H9 (cell line): ENCODE measurements at regions not wholly inside any gene's neighbourhood (a gene's known extent, or its start where the extent isn't known, plus 50 kb on each side); places are given as distances from the start of the nearest gene placed in this dataset.

Source experiments
- DNase-seq: peaks from one replicate; pipeline ENCODE4 v3.0.0-alpha.2; 2017
- H2AFZ ChIP-seq: one replicate; pipeline ENCODE4 v1.6.1; 2013; ENCODE audit warnings: mild to moderate bottlenecking, low read length, control low read depth, moderate library complexity
- H2AK5ac ChIP-seq: 2 replicates; pipeline ENCODE4 v1.6.1; 2013; ENCODE audit warnings: low read length, control low read depth, mixed read lengths; ENCODE audit not compliant: insufficient read length
- H2BK120ac ChIP-seq: one replicate; pipeline ENCODE4 v1.6.1; 2013; ENCODE audit warnings: low read depth, mild to moderate bottlenecking, low read length, control low read depth, inconsistent platforms; ENCODE audit not compliant: poor library complexity, severe bottlenecking
- H2BK12ac ChIP-seq: 2 replicates; pipeline ENCODE4 v1.6.1; 2013; ENCODE audit warnings: low read length, control low read depth, mixed read lengths, low read depth; ENCODE audit not compliant: insufficient read length
- H2BK15ac ChIP-seq: 2 replicates; pipeline ENCODE4 v1.6.1; 2013; ENCODE audit warnings: low read depth, low read length, control low read depth
- H2BK20ac ChIP-seq: one replicate; pipeline ENCODE4 v1.6.1; 2013; ENCODE audit warnings: low read depth, mild to moderate bottlenecking, low read length, control low read depth, inconsistent platforms; ENCODE audit not compliant: poor library complexity, severe bottlenecking
- H2BK5ac ChIP-seq: 2 replicates; pipeline ENCODE4 v1.6.1; 2013; ENCODE audit warnings: low read length, control low read depth, mixed read lengths; ENCODE audit not compliant: insufficient read length
- H3K14ac ChIP-seq: 2 replicates; pipeline ENCODE4 v1.6.1; 2013; ENCODE audit warnings: low read length, control low read depth; ENCODE audit not compliant: insufficient read depth
- H3K18ac ChIP-seq: 2 replicates; pipeline ENCODE4 v1.6.1; 2013; ENCODE audit warnings: low read depth, mild to moderate bottlenecking, mixed read lengths, low read length, control low read depth; ENCODE audit not compliant: insufficient read length
- H3K23ac ChIP-seq: 2 replicates; pipeline ENCODE4 v1.6.1; 2013; ENCODE audit warnings: low read length, control low read depth, mixed read lengths, low read depth; ENCODE audit not compliant: insufficient read length
- H3K23me2 ChIP-seq: 2 replicates; pipeline ENCODE4 v1.6.1; 2013; ENCODE audit warnings: low read depth, mild to moderate bottlenecking, mixed read lengths, low read length, control low read depth; ENCODE audit not compliant: insufficient read length, poor library complexity, severe bottlenecking
- H3K27ac ChIP-seq: 2 replicates; pipeline ENCODE4 v1.5.1; 2013; ENCODE audit warnings: low read length, control low read depth, mixed read lengths, low read depth; ENCODE audit not compliant: insufficient read length
- H3K27me3 ChIP-seq: 2 replicates; pipeline ENCODE4 v1.6.1; 2013; ENCODE audit warnings: low read length, control low read depth, inconsistent platforms; ENCODE audit not compliant: insufficient read depth
- H3K4ac ChIP-seq: 2 replicates; pipeline ENCODE4 v1.6.1; 2013; ENCODE audit warnings: low read depth, mild to moderate bottlenecking, control low read depth, inconsistent platforms, low read length, moderate library complexity
- H3K4me1 ChIP-seq: 2 replicates; pipeline ENCODE4 v1.6.1; 2013; ENCODE audit warnings: low read length, control low read depth, inconsistent platforms; ENCODE audit not compliant: insufficient read depth
- H3K4me2 ChIP-seq: 2 replicates; pipeline ENCODE4 v1.6.1; 2013; ENCODE audit warnings: low read length, control low read depth, mixed read lengths; ENCODE audit not compliant: insufficient read length, insufficient read depth
- H3K56ac ChIP-seq: 2 replicates; pipeline ENCODE4 v1.6.1; 2013; ENCODE audit warnings: low read depth, mild to moderate bottlenecking, mixed read lengths, low read length, control low read depth; ENCODE audit not compliant: insufficient read length
- H3K79me1 ChIP-seq: 2 replicates; pipeline ENCODE4 v1.6.1; 2013; ENCODE audit warnings: low read depth, mild to moderate bottlenecking, moderate library complexity, low read length, control low read depth, inconsistent platforms; ENCODE audit not compliant: insufficient read depth, poor library complexity, severe bottlenecking
- H3K79me2 ChIP-seq: 2 replicates; pipeline ENCODE4 v1.6.1; 2013; ENCODE audit warnings: low read length, control low read depth, inconsistent platforms; ENCODE audit not compliant: insufficient read depth
- H3K9ac ChIP-seq: 2 replicates; pipeline ENCODE4 v1.6.1; 2013; ENCODE audit warnings: low read length, control low read depth, mixed read lengths; ENCODE audit not compliant: insufficient read length; ENCODE audit errors: extremely low read depth
- H3K9me3 ChIP-seq: one replicate; pipeline ENCODE4 v1.6.1; 2013; ENCODE audit warnings: low read depth, low read length, inconsistent platforms; ENCODE audit not compliant: control insufficient read depth
- H3T11ph ChIP-seq: one replicate; pipeline ENCODE4 v1.6.1; 2013; ENCODE audit warnings: mild to moderate bottlenecking, low read length, control low read depth, inconsistent platforms
- H4K20me1 ChIP-seq: one replicate; pipeline ENCODE4 v1.6.1; 2013; ENCODE audit not compliant: control insufficient read depth, insufficient read length, insufficient read depth
- H4K5ac ChIP-seq: 2 replicates; pipeline ENCODE4 v1.6.1; 2013; ENCODE audit warnings: low read depth, mild to moderate bottlenecking, mixed read lengths, low read length, control low read depth; ENCODE audit not compliant: insufficient read length
- H4K8ac ChIP-seq: replicated peaks from 2 replicates; pipeline ENCODE4 v1.6.1; 2013; ENCODE audit warnings: low read length, control low read depth, mixed read lengths, low read depth; ENCODE audit not compliant: insufficient read length
- H4K91ac ChIP-seq: 2 replicates; pipeline ENCODE4 v1.6.1; 2013; ENCODE audit warnings: low read depth, mild to moderate bottlenecking, moderate library complexity, mixed read lengths, low read length, control low read depth; ENCODE audit not compliant: insufficient read length
- H3K27ac Mint-ChIP-seq, 3 experiments: 2 replicates in 2 of 3; 3 replicates in 1 of 3; pipeline ENCODE4 v1.8.0; 2020 to 2021; ENCODE audit warnings: mixed read lengths in 3 of 3, mild to moderate bottlenecking in 1 of 3, moderate library complexity in 1 of 3
- H3K27me3 Mint-ChIP-seq: 2 replicates; pipeline ENCODE4 v1.8.0; 2021; ENCODE audit warnings: low read depth, mild to moderate bottlenecking, moderate library complexity, mixed read lengths
- H3K36me3 Mint-ChIP-seq, 3 experiments: 2 replicates in 2 of 3; 3 replicates in 1 of 3; pipeline ENCODE4 v1.8.0; 2020 to 2021; ENCODE audit warnings: low read depth in 3 of 3, mixed read lengths in 3 of 3; ENCODE audit not compliant: insufficient read depth in 1 of 3
- H3K4me1 Mint-ChIP-seq, 2 experiments: 2 replicates each; pipeline ENCODE4 v1.8.0; 2020; ENCODE audit warnings: mixed read lengths in 2 of 2
- H3K4me3 Mint-ChIP-seq, 2 experiments: 2 replicates in 1 of 2; 3 replicates in 1 of 2; pipeline ENCODE4 v1.8.0; 2020 to 2021; ENCODE audit warnings: mild to moderate bottlenecking in 2 of 2, mixed read lengths in 2 of 2, moderate library complexity in 1 of 2
- H3K9me3 Mint-ChIP-seq, 2 experiments: 2 replicates in 1 of 2; 3 replicates in 1 of 2; pipeline ENCODE4 v1.8.0; 2020; ENCODE audit warnings: mild to moderate bottlenecking in 2 of 2, mixed read lengths in 2 of 2, moderate library complexity in 1 of 2
- WGBS: extraction: QIAGEN DNeasy Blood & Tissue Kit; methylation state at CpG from one replicate; pipeline ENCODE4 v1.1.7; 2013; ENCODE audit warnings: missing lambda C conversion rate, low lambda C conversion rate, mixed read lengths; ENCODE audit not compliant: insufficient read length; ENCODE audit errors: extremely low coverage; 5-methylcytosine and 5-hydroxymethylcytosine counted together
- TF ChIP-seq, protein P1 (sequence below): fragments of 200-600 bp; sonication (generic); conservative IDR thresholded peaks from 3 replicates; pipeline ENCODE4 v1.8.0; 2021; ENCODE audit warnings: antibody characterized with exemption, mild to moderate bottlenecking

GRCh38 chr7:67855322-67855721, 858.7 kb downstream of the TYW1 start:
- Histone ChIP-seq H3T11ph (no peak overlapping the region), H4K91ac (no peak overlapping the region), H2AK5ac (no peak overlapping the region), H3K9me3 (no peaks in the 10 kb centered on the region), H3K27ac (no peak overlapping the region), H4K8ac (no peak overlapping the region), H3K9ac (no peak overlapping the region), H2BK5ac (no peak overlapping the region), H4K20me1 (no peaks in the 10 kb centered on the region), H3K23me2 (no peaks in the 10 kb centered on the region), H2BK20ac (no peak overlapping the region), H4K5ac (no peak overlapping the region), H3K14ac (no peak overlapping the region), H3K79me2 (no peaks in the 10 kb centered on the region), H3K79me1 (no peaks in the 10 kb centered on the region), H2BK120ac (no peak overlapping the region), H3K27me3 (no peaks in the 10 kb centered on the region), H3K4me1 (no peaks in the 10 kb centered on the region), H3K4me2 (no peak overlapping the region), H3K56ac (no peak overlapping the region), H3K18ac (no peak overlapping the region), H2AFZ (no peak overlapping the region), H2BK12ac (no peak overlapping the region), H3K4ac (no peak overlapping the region), H2BK15ac (no peak overlapping the region), H3K23ac (no peak overlapping the region)
- WGBS, result no CpG with 5 or more reads among the region's 5 CpGs
- no peaks in the 10 kb centered on the region for H3K36me3 Mint-ChIP-seq
- peaks cover 4 to 6% of the 10 kb centered on the region in 2 experiments for H3K4me1 Mint-ChIP-seq
- H3K27me3 Mint-ChIP-seq, result no peaks in the 10 kb centered on the region; the same call in 1 of the 2 replicates
- peaks cover 3% of the 10 kb centered on the region in 2 experiments; a peak in 4 of 5 replicates for H3K9me3 Mint-ChIP-seq
- TF ChIP-seq, protein P1, sequence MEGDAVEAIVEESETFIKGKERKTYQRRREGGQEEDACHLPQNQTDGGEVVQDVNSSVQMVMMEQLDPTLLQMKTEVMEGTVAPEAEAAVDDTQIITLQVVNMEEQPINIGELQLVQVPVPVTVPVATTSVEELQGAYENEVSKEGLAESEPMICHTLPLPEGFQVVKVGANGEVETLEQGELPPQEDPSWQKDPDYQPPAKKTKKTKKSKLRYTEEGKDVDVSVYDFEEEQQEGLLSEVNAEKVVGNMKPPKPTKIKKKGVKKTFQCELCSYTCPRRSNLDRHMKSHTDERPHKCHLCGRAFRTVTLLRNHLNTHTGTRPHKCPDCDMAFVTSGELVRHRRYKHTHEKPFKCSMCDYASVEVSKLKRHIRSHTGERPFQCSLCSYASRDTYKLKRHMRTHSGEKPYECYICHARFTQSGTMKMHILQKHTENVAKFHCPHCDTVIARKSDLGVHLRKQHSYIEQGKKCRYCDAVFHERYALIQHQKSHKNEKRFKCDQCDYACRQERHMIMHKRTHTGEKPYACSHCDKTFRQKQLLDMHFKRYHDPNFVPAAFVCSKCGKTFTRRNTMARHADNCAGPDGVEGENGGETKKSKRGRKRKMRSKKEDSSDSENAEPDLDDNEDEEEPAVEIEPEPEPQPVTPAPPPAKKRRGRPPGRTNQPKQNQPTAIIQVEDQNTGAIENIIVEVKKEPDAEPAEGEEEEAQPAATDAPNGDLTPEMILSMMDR, result no peak
- no peak for DNase-seq
- H3K4me3 Mint-ChIP-seq, result no peak overlapping the region
- H3K27ac Mint-ChIP-seq, result no peak overlapping the region
